Motor neuron (in vitro differentiated cells): ENCODE measurements at regions not wholly inside any gene's neighbourhood (a gene's known extent, or its start where the extent isn't known, plus 50 kb on each side); places are given as distances from the start of the nearest gene placed in this dataset.

ENCODE experiments used
- ATAC-seq, 8 experiments: fragments of 200-7000 bp; cut with Tn5 transposase; replicated peaks in 6 of 8; 2 replicates each; pipeline ENCODE4 v1.8.0; 2021; ENCODE audit warnings: mild to moderate bottlenecking in 8 of 8, moderate library complexity in 8 of 8
- H3K27ac ChIP-seq, 2 donors: fragments of 250-450 bp; sonication (Bioruptor Pico); 2 replicates each; pipeline ENCODE4 v1.9.0; 2021; ENCODE audit warnings: antibody characterized with exemption in 2 of 2, mild to moderate bottlenecking in 2 of 2, moderate library complexity in 1 of 2
- H3K4me1 ChIP-seq, 2 donors: fragments of 250-450 bp; sonication (Bioruptor Pico); replicated peaks in 1 of 2; 2 replicates each; pipeline ENCODE4 v1.6.1; 2021; ENCODE audit warnings: antibody characterized with exemption in 2 of 2, mild to moderate bottlenecking in 2 of 2, moderate library complexity in 1 of 2
- H3K4me3 ChIP-seq, 5 donors: fragments of 250-450 bp; sonication (Bioruptor Pico); 2 replicates each; pipeline ENCODE4 v1.9.0; 2021; ENCODE audit warnings: antibody characterized with exemption in 5 of 5, mild to moderate bottlenecking in 5 of 5, moderate library complexity in 4 of 5
- WGBS, 10 experiments: fragments of 450-650 bp; shearing (Covaris generic); methylation state at CpG; one replicate each; pipeline ENCODE4 v1.0.0; 2022; 5-methylcytosine and 5-hydroxymethylcytosine counted together
- in situ Hi-C, 9 experiments: fragments of 400-800 bp; cut with MboI; loops; one replicate each; pipeline ENCODE4 v1.15.0; 2021; ENCODE audit warnings: low sequenced_read_pairs in 9 of 9, low pct_unique_long_range_greater_than_20kb in 2 of 9; ENCODE audit not compliant: unreplicated experiment in 9 of 9

DNA sequence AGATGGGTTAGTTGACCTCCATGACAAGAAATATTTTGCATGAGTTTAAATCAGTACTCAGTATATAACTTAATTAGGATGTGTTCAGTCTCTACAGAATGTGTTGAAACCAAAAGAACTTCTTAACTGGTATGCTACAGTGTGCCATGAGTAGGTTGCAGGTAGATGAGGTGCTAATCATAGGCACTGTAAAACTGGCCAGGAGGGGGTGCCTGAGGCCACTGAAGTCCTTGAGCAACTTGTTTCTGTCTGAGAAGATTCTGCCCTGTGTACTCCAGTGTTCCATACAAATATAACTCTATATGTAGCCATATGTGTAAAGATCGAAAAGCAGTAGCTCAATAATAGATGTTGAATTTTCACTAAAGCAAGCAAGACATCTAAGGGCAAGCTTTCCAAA, 549.2 kb upstream of the KLF12 start:
- WGBS, 10 experiments: 60 to 100% (median 95%) methylated on average over 1 of the region's 1 CpG; no CpG with 5 or more reads in 4 of the 10 experiments
- ATAC-seq: no peak
- in situ Hi-C loops: no loop called here

DNA sequence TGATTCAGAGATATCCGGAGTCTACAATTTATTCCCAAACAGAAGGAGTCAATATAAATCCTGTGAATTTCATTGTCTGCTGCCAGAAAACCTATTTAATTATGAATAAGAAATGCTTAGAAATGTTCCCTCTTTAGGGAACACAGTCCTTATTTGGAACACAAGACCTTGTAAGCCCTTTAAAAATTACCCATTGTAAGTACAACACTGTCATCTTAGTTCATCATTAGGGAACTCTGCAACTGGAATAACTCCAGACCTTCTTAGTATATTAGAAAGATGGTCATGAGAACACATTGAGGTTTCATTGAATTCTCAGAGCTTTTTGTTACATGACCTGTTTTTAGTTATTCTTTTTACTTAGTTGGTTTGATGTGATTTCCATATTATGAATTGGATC, 548.5 kb upstream of the KLF12 start:
- WGBS, 10 experiments: 0 to 83% (median 50%) methylated on average over 1 of the region's 1 CpG; no CpG with 5 or more reads in 1 of the 10 experiments
- peak in 4 of 8 experiments; percentile 21 to 33 (median 26) for ATAC-seq
- no peak overlapping the region for H3K4me3 ChIP-seq
- H3K27ac ChIP-seq: no peak overlapping the region
- peaks cover 5 to 11% of the 10 kb centered on the region in 2 donors for H3K4me1 ChIP-seq
- in situ Hi-C loops: no loop called here

More for the DNA sequence above, 549.2 kb upstream of the KLF12 start:
- peaks cover 9 to 16% of the 10 kb centered on the region in 2 donors for H3K4me1 ChIP-seq
- no peak overlapping the region for H3K27ac ChIP-seq
- H3K4me3 ChIP-seq: no peak overlapping the region

GRCh38 chr13:74681891-74682290, 547.7 kb upstream of the KLF12 start:
- Histone ChIP-seq H3K27ac (no peak overlapping the region), H3K4me3 (no peak overlapping the region), H3K4me1 (peaks cover 0 to 6% of the 10 kb centered on the region in 2 donors)
- ATAC-seq: no peak
- 67 to 100% (median 83%) methylated on average over 1 to 3 of the region's 3 CpGs; no CpG with 5 or more reads in 5 of the 10 experiments for WGBS, 10 experiments
- in situ Hi-C loops: no loop called here

DNA sequence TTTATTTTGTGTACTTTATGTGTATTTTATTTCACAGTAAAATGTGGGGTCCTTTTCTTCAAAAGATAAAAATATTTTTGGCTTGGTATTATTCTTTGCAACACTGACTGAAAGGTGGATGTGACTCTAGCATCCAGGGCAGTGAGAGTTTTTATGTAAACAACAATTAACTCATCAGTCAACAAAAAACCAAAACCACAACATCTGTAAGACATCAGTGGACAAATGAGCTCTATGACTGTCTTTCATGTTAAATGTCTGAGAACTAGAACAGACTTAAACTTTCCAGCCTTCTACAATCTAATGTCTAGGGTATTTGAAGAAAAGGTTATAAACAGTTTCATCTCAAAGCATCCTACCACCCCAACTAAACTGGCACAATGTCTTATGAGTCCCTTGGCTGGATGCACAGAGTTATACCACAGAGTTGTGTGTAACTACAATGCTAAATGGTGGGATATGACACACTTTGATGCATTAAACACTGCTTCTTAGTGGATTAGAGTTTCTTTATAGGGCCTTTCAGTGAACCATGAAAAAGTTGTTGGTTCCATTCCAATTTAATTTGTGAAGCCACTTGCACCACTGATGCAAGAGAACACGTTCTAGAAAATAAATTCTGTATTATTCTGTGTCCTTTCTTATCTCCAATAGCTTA, 544.2 kb upstream of the KLF12 start:
- Histone ChIP-seq H3K4me1 (peaks cover 0 to 18% of the 10 kb centered on the region in 2 donors), H3K4me3 (no peak overlapping the region), H3K27ac (no peak overlapping the region)
- in situ Hi-C loops: no loop called here
- no peak for ATAC-seq
- WGBS, 10 experiments: 38 to 100% (median 67%) methylated on average over 1 of the region's 1 CpG; no CpG with 5 or more reads in 3 of the 10 experiments

- in situ Hi-C loops: no loop called here
- no peak for ATAC-seq
- no peak overlapping the region for H3K27ac ChIP-seq
- H3K4me1 ChIP-seq: peaks cover 0 to 12% of the 10 kb centered on the region in 2 donors
- WGBS, 10 experiments: 66 to 100% (median 90%) methylated on average over 1 to 3 of the region's 3 CpGs
- H3K4me3 ChIP-seq: no peak overlapping the region
Measured at GRCh38 chr13:74675972-74676371, 541.8 kb upstream of the KLF12 start.

GRCh38 chr13:74675182-74675581, 541.0 kb upstream of the KLF12 start:
- 10 to 74% (median 66%) methylated on average over 2 to 5 of the region's 5 CpGs; no CpG with 5 or more reads in 1 of the 10 experiments for WGBS, 10 experiments
- peak; percentile 43 to 99 (median 88) for ATAC-seq
- Histone ChIP-seq H3K4me3 (no peak overlapping the region), H3K4me1 (peaks cover 0 to 12% of the 10 kb centered on the region in 2 donors), H3K27ac (no peak overlapping the region)
- in situ Hi-C loops: no loop called here

DNA sequence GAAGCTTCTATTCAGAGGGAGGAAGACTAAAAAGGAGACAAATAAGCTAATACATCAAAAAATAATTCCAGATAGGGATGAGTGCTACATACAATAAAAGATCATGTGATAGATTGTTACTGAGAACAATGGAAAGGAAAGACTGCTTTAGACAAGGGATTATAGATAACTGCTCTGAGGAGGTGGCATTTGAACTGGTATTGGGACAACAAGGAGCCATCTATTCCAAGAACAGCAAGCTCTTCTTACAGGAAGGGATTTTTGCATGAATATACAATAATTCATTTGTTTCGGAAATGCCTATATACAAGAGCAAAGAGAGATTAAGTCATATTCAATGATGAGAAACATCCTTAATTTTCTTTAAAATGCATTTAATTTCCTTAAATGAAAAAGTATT, 540.5 kb upstream of the KLF12 start:
- Histone ChIP-seq H3K4me3 (no peak overlapping the region), H3K4me1 (peaks cover 0 to 12% of the 10 kb centered on the region in 2 donors), H3K27ac (no peak overlapping the region)
- ATAC-seq: peak in 7 of 8 experiments; percentile 12 to 82 (median 41)
- in situ Hi-C loops: loop anchor here in 1 of 9 experiments (25.0 kb wide), 1 partner anchor 88 kb away; no protein-coding TSS in a partner anchor
- 0 to 92% (median 83%) methylated on average over 1 of the region's 1 CpG; no CpG with 5 or more reads in 3 of the 10 experiments for WGBS, 10 experiments

- H3K4me1 ChIP-seq: peaks cover 0 to 2% of the 10 kb centered on the region in 2 donors
- H3K27ac ChIP-seq: no peak overlapping the region
- in situ Hi-C loops: loop anchor here in 1 of 9 experiments (25.0 kb wide), 1 partner anchor 93 kb away; no protein-coding TSS in a partner anchor
- H3K4me3 ChIP-seq: no peak overlapping the region
- no peak for ATAC-seq
Measured at GRCh38 chr13:74669149-74669548, 534.9 kb upstream of the KLF12 start.

- Histone ChIP-seq H3K4me1 (peaks cover 0 to 2% of the 10 kb centered on the region in 2 donors), H3K4me3 (no peak overlapping the region), H3K27ac (no peak overlapping the region)
- ATAC-seq: peak in 5 of 8 experiments; percentile 43 to 96 (median 89)
- 0 to 100% (median 83%) methylated on average over 1 to 3 of the region's 3 CpGs for WGBS, 10 experiments
- in situ Hi-C loops: loop anchor here in 1 of 9 experiments (25.0 kb wide), 1 partner anchor 95 kb away; no protein-coding TSS in a partner anchor
Measured at GRCh38 chr13:74667656-74668203, 533.5 kb upstream of the KLF12 start.

DNA sequence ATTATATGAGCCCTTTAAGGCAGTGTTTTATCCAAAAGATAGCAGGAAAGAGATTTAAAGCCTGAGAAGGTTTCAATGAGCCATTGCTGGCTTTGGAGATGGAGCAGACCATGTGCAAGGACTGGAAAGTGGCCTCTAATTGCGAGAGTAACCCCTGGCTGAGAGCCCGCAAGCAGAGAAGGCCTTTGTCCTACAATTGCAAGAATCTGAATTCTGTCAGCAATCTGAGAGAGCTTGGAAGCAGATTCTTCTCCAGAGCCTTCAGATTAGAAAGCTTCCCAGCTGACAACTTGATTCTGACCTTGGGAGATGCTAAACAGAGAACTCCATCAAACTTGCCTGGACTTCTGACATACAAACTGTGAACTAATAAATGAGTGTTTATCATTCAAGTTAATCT, 528.7 kb upstream of the KLF12 start:
- WGBS, 10 experiments: 57 to 92% (median 83%) methylated on average over 1 to 2 of the region's 2 CpGs; no CpG with 5 or more reads in 4 of the 10 experiments
- no peak for ATAC-seq
- in situ Hi-C loops: loop anchor here in 1 of 9 experiments (25.0 kb wide), 1 partner anchor 99 kb away; no protein-coding TSS in a partner anchor
- Histone ChIP-seq H3K4me3 (no peak overlapping the region), H3K27ac (no peak overlapping the region), H3K4me1 (peaks cover 0 to 2% of the 10 kb centered on the region in 2 donors)

GRCh38 chr13:74661851-74662250, 527.6 kb upstream of the KLF12 start:
- Histone ChIP-seq H3K4me1 (no peaks in the 10 kb centered on the region), H3K27ac (no peak overlapping the region), H3K4me3 (no peak overlapping the region)
- in situ Hi-C loops: loop anchor here in 1 of 9 experiments (25.0 kb wide), 1 partner anchor 100 kb away; no protein-coding TSS in a partner anchor
- 20 to 100% (median 57%) methylated on average over 1 to 2 of the region's 2 CpGs; no CpG with 5 or more reads in 1 of the 10 experiments for WGBS, 10 experiments
- ATAC-seq: peak in 3 of 8 experiments; percentile 65 to 76 (median 74)

- ATAC-seq: no peak
- Histone ChIP-seq H3K4me3 (no peak overlapping the region), H3K27ac (no peak overlapping the region), H3K4me1 (peaks cover 0 to 3% of the 10 kb centered on the region in 2 donors)
- in situ Hi-C loops: loop anchor here in 1 of 9 experiments (25.0 kb wide), 1 partner anchor 105 kb away; no protein-coding TSS in a partner anchor
- WGBS, 10 experiments: 14 to 100% (median 71%) methylated on average over 1 of the region's 1 CpG
Measured at GRCh38 chr13:74657765-74658164, 523.6 kb upstream of the KLF12 start.

GRCh38 chr13:74651121-74651520, 516.9 kb upstream of the KLF12 start:
- 0 to 75% (median 57%) methylated on average over 1 of the region's 1 CpG; no CpG with 5 or more reads in 3 of the 10 experiments for WGBS, 10 experiments
- peak in 2 of 8 experiments; percentile 19 to 36 for ATAC-seq
- Histone ChIP-seq H3K4me1 (peaks cover 0 to 8% of the 10 kb centered on the region in 2 donors), H3K4me3 (no peak overlapping the region), H3K27ac (no peak overlapping the region)
- in situ Hi-C loops: loop anchor here in 1 of 9 experiments (25.0 kb wide), 1 partner anchor 111 kb away; no protein-coding TSS in a partner anchor
